Esophagus squamous epithelium (tissue), 5 donors: ENCODE measurements at regions not wholly inside any gene's neighbourhood (a gene's known extent, or its start where the extent isn't known, plus 50 kb on each side); places are given as distances from the start of the nearest gene placed in this dataset.

ENCODE experiments used
- DNase-seq: peaks from one replicate; lab custom pipeline; 2025; lab: John Stamatoyannopoulos, UW
- H3K27ac ChIP-seq, 4 donors: fragments of 200-600 bp; sonication (generic); one replicate each; pipeline ENCODE4 v1.5.1; 2016 to 2019; ENCODE audit warnings: mild to moderate bottlenecking in 1 of 4
- H3K27me3 ChIP-seq, 4 donors: fragments of 200-600 bp; sonication (generic); 1 replicate in 3 of 4; 2 replicates in 1 of 4; pipeline versions ENCODE4 v1.5.1 to v1.6.0; 2017 to 2021; ENCODE audit warnings: antibody characterized with exemption in 1 of 4
- H3K36me3 ChIP-seq, 3 donors: fragments of 200-600 bp; sonication (generic); one replicate each; pipeline ENCODE4 v1.5.1; 2016 to 2019
- H3K4me1 ChIP-seq, 3 donors: fragments of 200-600 bp; sonication (generic); one replicate each; pipeline ENCODE4 v1.5.1; 2017 to 2019
- H3K4me3 ChIP-seq, 4 donors: fragments of 200-600 bp; sonication (generic); 1 replicate in 3 of 4; 2 replicates in 1 of 4; pipeline ENCODE4 v1.5.1; 2016 to 2019; ENCODE audit warnings: mild to moderate bottlenecking in 2 of 4, moderate library complexity in 1 of 4
- H3K9me3 ChIP-seq, 3 donors: fragments of 200-600 bp; sonication (generic); one replicate each; pipeline ENCODE4 v1.5.1; 2016 to 2019
- POLR2A ChIP-seq, 4 donors: fragments of 450-650 bp; IDR thresholded peaks; one replicate each; pipeline ENCODE4 v1.6.1; 2017; ENCODE audit warnings: antibody characterized with exemption in 4 of 4, mild to moderate bottlenecking in 4 of 4, moderate library complexity in 3 of 4
- WGBS, 2 donors: methylation state at CpG; one replicate each; pipeline ENCODE4 v1.1.5; 2018; 5-methylcytosine and 5-hydroxymethylcytosine counted together
- intact Hi-C: fragments of 100-400 bp; cut with DNase I; formaldehyde crosslinking; loops from one replicate; pipeline ENCODE4 v1.15.0; 2022
- TF ChIP-seq, protein P1 (sequence below), 6 experiments: fragments of 450-650 bp in 4 of 6; fragments of 200-600 bp in 2 of 6; sonication (generic) in 2 of 6; IDR thresholded peaks; one replicate each; pipeline ENCODE4 v1.5.1; 2016 to 2019; ENCODE audit warnings: antibody characterized with exemption in 6 of 6, mild to moderate bottlenecking in 4 of 6, moderate library complexity in 4 of 6
- donor health status: DM: yes; HTN: yes; CAD: no.

DNA sequence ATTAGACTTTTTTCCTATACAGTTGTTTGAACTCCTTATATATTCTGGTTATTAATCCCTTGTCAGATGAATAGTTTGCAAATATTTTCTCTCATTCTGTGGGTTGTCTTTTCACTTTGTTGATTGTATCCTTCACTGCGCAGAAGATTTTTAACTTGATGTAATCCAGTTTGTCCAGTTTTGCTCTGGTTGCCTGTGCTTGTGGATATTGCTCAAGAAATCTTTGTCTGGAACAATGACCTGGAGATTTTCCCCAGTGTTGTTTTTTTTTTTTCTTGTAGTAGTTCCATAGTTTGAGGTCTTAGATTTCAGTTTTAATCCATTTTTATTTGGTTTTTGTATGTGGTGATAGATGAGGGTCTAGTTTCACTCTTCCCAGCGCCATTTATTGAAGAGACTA, 289.8 kb upstream of the SPOCK3 start:
- no peaks in the 10 kb centered on the region for H3K9me3 ChIP-seq
- H3K36me3 ChIP-seq, result no peaks in the 10 kb centered on the region
- H3K27me3 ChIP-seq, result no peaks in the 10 kb centered on the region
- TF ChIP-seq, protein P1, sequence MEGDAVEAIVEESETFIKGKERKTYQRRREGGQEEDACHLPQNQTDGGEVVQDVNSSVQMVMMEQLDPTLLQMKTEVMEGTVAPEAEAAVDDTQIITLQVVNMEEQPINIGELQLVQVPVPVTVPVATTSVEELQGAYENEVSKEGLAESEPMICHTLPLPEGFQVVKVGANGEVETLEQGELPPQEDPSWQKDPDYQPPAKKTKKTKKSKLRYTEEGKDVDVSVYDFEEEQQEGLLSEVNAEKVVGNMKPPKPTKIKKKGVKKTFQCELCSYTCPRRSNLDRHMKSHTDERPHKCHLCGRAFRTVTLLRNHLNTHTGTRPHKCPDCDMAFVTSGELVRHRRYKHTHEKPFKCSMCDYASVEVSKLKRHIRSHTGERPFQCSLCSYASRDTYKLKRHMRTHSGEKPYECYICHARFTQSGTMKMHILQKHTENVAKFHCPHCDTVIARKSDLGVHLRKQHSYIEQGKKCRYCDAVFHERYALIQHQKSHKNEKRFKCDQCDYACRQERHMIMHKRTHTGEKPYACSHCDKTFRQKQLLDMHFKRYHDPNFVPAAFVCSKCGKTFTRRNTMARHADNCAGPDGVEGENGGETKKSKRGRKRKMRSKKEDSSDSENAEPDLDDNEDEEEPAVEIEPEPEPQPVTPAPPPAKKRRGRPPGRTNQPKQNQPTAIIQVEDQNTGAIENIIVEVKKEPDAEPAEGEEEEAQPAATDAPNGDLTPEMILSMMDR (IDR thresholded peaks at IDR 0.05), result no peak
- TF ChIP-seq POLR2A (IDR thresholded peaks at IDR 0.05), result no peak
- H3K4me3 ChIP-seq, result no peak overlapping the region
- 44 to 56% methylated on average over 2 of the region's 2 CpGs for WGBS, 2 donors
- DNase-seq, result no peak
- H3K27ac ChIP-seq, result no peak overlapping the region
- intact Hi-C loops, result no loop called here
- H3K4me1 ChIP-seq, result no peaks in the 10 kb centered on the region

DNA sequence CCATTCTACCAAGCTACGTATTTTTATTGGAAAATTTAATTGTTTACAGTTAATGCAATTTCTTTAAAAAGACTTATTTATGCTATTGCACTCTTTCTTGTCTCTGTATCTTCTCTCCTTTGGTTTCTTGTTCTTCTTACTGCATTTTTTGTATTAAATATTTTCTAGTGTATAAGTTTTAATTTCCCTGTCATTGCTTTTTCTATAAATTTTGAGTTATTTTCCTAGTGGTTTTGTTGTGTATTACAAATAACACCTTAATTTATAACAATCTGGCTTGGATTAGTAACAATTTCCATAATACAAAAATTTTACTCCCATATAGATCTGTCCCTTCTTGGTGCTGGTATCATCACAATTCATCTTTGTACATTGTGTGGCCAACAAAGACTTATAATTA, 303.5 kb upstream of the SPOCK3 start:
- 65 to 69% methylated on average over 1 of the region's 1 CpG for whole genome bisulfite sequencing, 2 donors
- no peak overlapping the region for H3K27ac ChIP-seq
- DNase-seq, result no peak

DNA sequence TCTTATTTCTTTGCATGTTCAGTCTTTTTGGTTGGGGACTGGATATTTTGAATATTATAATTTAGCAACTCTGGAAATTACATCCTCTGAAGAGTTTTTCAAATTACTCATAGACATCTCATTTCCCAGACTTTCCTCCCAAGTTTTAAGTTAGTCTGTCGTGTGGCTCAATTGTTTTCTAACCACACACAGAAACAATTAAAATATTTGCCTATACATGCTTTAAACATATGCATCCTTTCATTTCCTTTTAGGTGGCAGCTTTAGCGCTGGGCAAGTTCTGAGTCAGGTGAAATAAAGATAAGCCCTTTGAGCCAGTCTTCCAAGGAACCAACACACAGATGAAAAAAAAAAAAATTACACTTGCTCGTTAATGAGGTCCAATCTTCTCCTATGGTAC, 307.0 kb upstream of the SPOCK3 start:
- Histone ChIP-seq H3K4me1 (no peaks in the 10 kb centered on the region), H3K27ac (no peak overlapping the region), H3K9me3 (no peaks in the 10 kb centered on the region), H3K4me3 (no peak overlapping the region), H3K27me3 (no peaks in the 10 kb centered on the region), H3K36me3 (no peaks in the 10 kb centered on the region)
- 33 to 54% methylated on average over 3 of the region's 3 CpGs for WGBS, 2 donors
- no peak for TF ChIP-seq POLR2A (IDR thresholded peaks at IDR 0.05)
- TF ChIP-seq, protein P1 (IDR thresholded peaks at IDR 0.05), result no peak
- no peak for DNase-seq
- intact Hi-C loops, result no loop called here

More for the DNA sequence above, 303.5 kb upstream of the SPOCK3 start:
- no peaks in the 10 kb centered on the region for H3K27me3 ChIP-seq
- H3K4me3 ChIP-seq, result no peak overlapping the region
- no peaks in the 10 kb centered on the region for H3K36me3 ChIP-seq
- no peaks in the 10 kb centered on the region for H3K9me3 ChIP-seq
- TF ChIP-seq POLR2A (IDR thresholded peaks at IDR 0.05), result no peak
- TF ChIP-seq, protein P1 (IDR thresholded peaks at IDR 0.05), result no peak
- intact Hi-C loops, result no loop called here
- H3K4me1 ChIP-seq, result no peaks in the 10 kb centered on the region

DNA sequence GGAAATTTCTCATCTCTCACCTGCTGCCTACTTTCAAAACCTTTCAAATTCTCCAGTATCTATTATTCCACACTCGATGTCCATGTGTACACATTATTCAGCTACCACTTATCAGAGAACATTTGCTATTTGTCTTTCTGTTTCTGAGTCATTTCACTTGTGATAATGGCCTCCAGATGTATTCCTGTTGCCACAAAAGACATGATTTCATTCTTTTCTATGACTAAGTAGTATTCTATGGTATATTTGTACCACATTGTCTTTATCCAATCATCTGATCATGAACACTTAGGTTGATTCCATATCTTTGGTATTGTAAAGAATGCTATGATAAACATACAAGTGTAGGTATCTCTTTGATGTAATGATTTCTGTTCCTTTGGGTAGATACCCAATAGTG, 310.1 kb upstream of the SPOCK3 start:
- TF ChIP-seq, protein P1 (IDR thresholded peaks at IDR 0.05), result no peak
- no peak for TF ChIP-seq POLR2A (IDR thresholded peaks at IDR 0.05)
- H3K4me1 ChIP-seq, result no peaks in the 10 kb centered on the region
- intact Hi-C loops, result no loop called here
- H3K36me3 ChIP-seq, result no peaks in the 10 kb centered on the region
- H3K4me3 ChIP-seq, result no peak overlapping the region
- no peak for DNase-seq
- 45 to 50% methylated on average over 1 of the region's 1 CpG for WGBS, 2 donors
- H3K27ac ChIP-seq, result no peak overlapping the region
- H3K9me3 ChIP-seq, result no peaks in the 10 kb centered on the region
- no peaks in the 10 kb centered on the region for H3K27me3 ChIP-seq

DNA sequence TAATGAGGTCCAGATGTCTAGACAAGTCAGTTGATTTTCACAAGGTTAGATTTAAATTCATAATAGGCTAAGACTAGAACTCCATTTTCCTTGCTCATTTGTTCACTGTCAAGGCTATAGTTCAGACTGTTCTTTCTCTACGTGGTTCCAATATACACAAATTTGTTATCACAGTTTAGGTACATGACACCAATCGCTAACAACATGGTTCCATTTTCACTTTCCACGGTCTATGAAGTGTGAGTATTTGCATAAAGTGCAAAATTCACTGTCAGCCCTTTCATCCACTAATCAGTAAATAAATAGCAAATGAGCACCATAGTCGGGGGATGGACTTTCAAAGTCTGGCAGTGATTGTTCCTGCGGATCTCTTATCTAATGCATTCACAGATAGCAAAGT, 315.7 kb upstream of the SPOCK3 start:
- Histone ChIP-seq H3K36me3 (no peaks in the 10 kb centered on the region), H3K4me3 (no peak overlapping the region), H3K27ac (no peak overlapping the region), H3K27me3 (no peaks in the 10 kb centered on the region), H3K4me1 (no peaks in the 10 kb centered on the region), H3K9me3 (no peaks in the 10 kb centered on the region)
- WGBS, 2 donors, result 36 to 39% methylated on average over 5 of the region's 5 CpGs
- intact Hi-C loops, result no loop called here
- no peak for DNase-seq
- TF ChIP-seq, protein P1 (IDR thresholded peaks at IDR 0.05), result no peak
- TF ChIP-seq POLR2A (IDR thresholded peaks at IDR 0.05), result no peak
